HepG2 (cell line): ENCODE measurements at regions not wholly inside any gene's neighbourhood (a gene's known extent, or its start where the extent isn't known, plus 50 kb on each side); places are given as distances from the start of the nearest gene placed in this dataset.

Experiments
- ATAC-seq: fragments of 200-7000 bp; cut with Tn5 transposase; 3 replicates; pipeline ENCODE4 v1.9.1; 2020; ENCODE audit warnings: mild to moderate bottlenecking, moderate library complexity
- BruUV-seq: library from RNA; stranded (reverse); fragments of 400-500 nt; replicated peaks from 2 replicates; lab custom pipeline; 2021; lab: Mats Ljungman, UMichigan
- CTCF ChIA-PET: fragments of 300-600 bp; formaldehyde crosslinking; extraction: SDS; loops from one replicate; lab custom pipeline; 2021; ENCODE audit warnings: low total read pairs, inconsistent platforms, low intra/inter-chr PET ratio; lab: Yijun Ruan, JAX
- POLR2A ChIA-PET: fragments of 350-600 bp; sonication (Branson Sonifier 250); formaldehyde crosslinking; loops from one replicate; lab custom pipeline; 2020; ENCODE audit warnings: antibody characterized with exemption, inconsistent platforms; lab: Yijun Ruan, JAX
- DNase-seq: peaks from one replicate; pipeline ENCODE4 v3.0.0-alpha.2; 2015; ENCODE audit warnings: low spot score
- FAIRE-seq: peaks from 3 replicates; lab custom pipeline; 2011; peaks lifted over from hg19 to GRCh38; lab: Jason Lieb, UNC
- H2AFZ ChIP-seq: one replicate; pipeline ENCODE4 v1.6.1; 2011; ENCODE audit warnings: low read length, inconsistent platforms
- H3K27ac ChIP-seq: fragments of 300-600 bp; 3 replicates; pipeline ENCODE4 v1.8.0; 2011; ENCODE audit warnings: mixed run types, mild to moderate bottlenecking, mixed read lengths, low read length, inconsistent platforms; ENCODE audit not compliant: insufficient read depth; ENCODE audit errors: extremely low read length
- H3K27me3 ChIP-seq, 2 experiments: fragments of 200-600 bp in 1 of 2; 2 replicates in 1 of 2; 3 replicates in 1 of 2; pipeline versions ENCODE4 v1.6.0 to v1.8.0; 2011; ENCODE audit warnings: low read length in 2 of 2, mild to moderate bottlenecking in 2 of 2, moderate library complexity in 2 of 2, inconsistent platforms in 1 of 2; ENCODE audit not compliant: insufficient read depth in 2 of 2, control insufficient read depth in 1 of 2
- H3K36me3 ChIP-seq, 2 experiments: fragments of 200-600 bp in 1 of 2; replicated peaks in 1 of 2; 2 replicates in 1 of 2; 3 replicates in 1 of 2; pipeline versions ENCODE4 v1.5.1 to v1.8.0; 2011; ENCODE audit warnings: low read length in 2 of 2, inconsistent platforms in 1 of 2; ENCODE audit not compliant: insufficient read depth in 2 of 2, control insufficient read depth in 1 of 2
- H3K4me1 ChIP-seq: 2 replicates; pipeline ENCODE4 v1.5.1; 2012; ENCODE audit warnings: low read length, inconsistent platforms; ENCODE audit not compliant: insufficient read depth
- H3K4me2 ChIP-seq: 2 replicates; pipeline ENCODE4 v1.6.0; 2011; ENCODE audit warnings: low read depth, low read length, inconsistent platforms
- H3K4me3 ChIP-seq, 3 experiments: fragments of 200-600 bp in 1 of 3; sonication (generic), shearing (Covaris generic) in 1 of 3; replicated peaks in 1 of 3; 2 replicates each; pipeline ENCODE4 v1.5.1; 2011 to 2016; ENCODE audit warnings: low read length in 3 of 3, inconsistent platforms in 2 of 3, low read depth in 2 of 3, mild to moderate bottlenecking in 2 of 3, control low read depth in 1 of 3, mixed read lengths in 1 of 3; ENCODE audit not compliant: insufficient read depth in 1 of 3
- H3K79me2 ChIP-seq: one replicate; pipeline ENCODE4 v1.6.1; 2011; ENCODE audit warnings: low read length, inconsistent platforms; ENCODE audit not compliant: insufficient read depth
- H3K9ac ChIP-seq: 2 replicates; pipeline ENCODE4 v1.6.0; 2011; ENCODE audit warnings: mild to moderate bottlenecking, low read depth, low read length, inconsistent platforms; ENCODE audit not compliant: insufficient read depth
- H3K9me3 ChIP-seq: 2 replicates; pipeline ENCODE4 v1.5.1; 2012; ENCODE audit warnings: mild to moderate bottlenecking, low read length
- H4K20me1 ChIP-seq: 2 replicates; pipeline ENCODE4 v1.6.0; 2011; ENCODE audit warnings: inconsistent platforms, mild to moderate bottlenecking, low read length, moderate library complexity; ENCODE audit not compliant: insufficient read depth
- ATAD3A ChIP-seq: sonication (generic); formaldehyde crosslinking; IDR thresholded peaks from 2 replicates; pipeline ENCODE4 v1.4.0; 2020; ENCODE audit warnings: missing genetic modification reagents
- CHD4 ChIP-seq: fragments of 200-600 bp; sonication (generic); IDR thresholded peaks from 2 replicates; pipeline ENCODE4 v1.7.0; 2017; ENCODE audit warnings: mild to moderate bottlenecking, low read length, borderline replicate concordance
- DNMT1 ChIP-seq: sonication (generic); formaldehyde crosslinking; IDR thresholded peaks from 2 replicates; pipeline ENCODE4 v1.5.1; 2020; ENCODE audit warnings: mild to moderate bottlenecking, missing genetic modification reagents
- EEA1 ChIP-seq: sonication (generic); formaldehyde crosslinking; IDR thresholded peaks from 2 replicates; pipeline ENCODE4 v1.5.1; 2020; ENCODE audit warnings: mild to moderate bottlenecking, missing genetic modification reagents, borderline replicate concordance
- KLF12 ChIP-seq: sonication (generic); formaldehyde crosslinking; IDR thresholded peaks from 2 replicates; pipeline ENCODE4 v1.4.0; 2020; ENCODE audit warnings: missing genetic modification reagents, borderline replicate concordance
- KLF15 ChIP-seq: sonication (generic); formaldehyde crosslinking; IDR thresholded peaks from 2 replicates; pipeline ENCODE4 v1.8.1; 2023; ENCODE audit warnings: borderline replicate concordance, mild to moderate bottlenecking, inconsistent platforms, missing genetic modification reagents, mixed read lengths
- NFRKB ChIP-seq: fragments of 450-650 bp; IDR thresholded peaks from 2 replicates; pipeline ENCODE4 v1.6.1; 2017
- PHF20 ChIP-seq: sonication (generic); formaldehyde crosslinking; IDR thresholded peaks from 2 replicates; pipeline ENCODE4 v1.5.0; 2020; ENCODE audit warnings: mild to moderate bottlenecking, missing genetic modification reagents
- SAP130 ChIP-seq: IDR thresholded peaks from 2 replicates; pipeline ENCODE4 v1.6.1; 2016; ENCODE audit warnings: low read depth
- TSC22D2 ChIP-seq: sonication (generic); formaldehyde crosslinking; IDR thresholded peaks from 2 replicates; pipeline ENCODE4 v1.5.1; 2020; ENCODE audit warnings: missing genetic modification reagents, mild to moderate bottlenecking, borderline replicate concordance
- ZNF460 ChIP-seq: sonication (generic); formaldehyde crosslinking; IDR thresholded peaks from 2 replicates; pipeline ENCODE4 v1.5.1; 2020; ENCODE audit warnings: missing genetic modification reagents, mild to moderate bottlenecking, borderline replicate concordance
- ZNF552 ChIP-seq: sonication (generic); formaldehyde crosslinking; IDR thresholded peaks from 2 replicates; pipeline ENCODE4 v1.9.0; 2022; ENCODE audit warnings: missing genetic modification reagents, mild to moderate bottlenecking, borderline replicate concordance
- ZSCAN20 ChIP-seq: sonication (generic); formaldehyde crosslinking; IDR thresholded peaks from 2 replicates; pipeline ENCODE4 v1.4.0; 2020; ENCODE audit warnings: missing genetic modification reagents, mild to moderate bottlenecking, borderline replicate concordance
- WGBS: methylation state at CpG from one replicate; pipeline ENCODE4 v1.1.6; 2017; ENCODE audit warnings: low lambda C conversion rate; 5-methylcytosine and 5-hydroxymethylcytosine counted together
- in situ Hi-C: cut with HindIII; loops from 2 replicates; pipeline ENCODE4 v1.10.0; 2017; ENCODE audit warnings: low pct_unique_long_range_greater_than_20kb; ENCODE audit not compliant: extremely low pct_ligation_motif_present
- intact Hi-C: fragments of 100-400 bp; cut with micrococcal nuclease; formaldehyde crosslinking; loops from one replicate; pipeline ENCODE4 v1.10.0; 2022; ENCODE audit not compliant: unreplicated experiment
- TF ChIP-seq, protein P1 (sequence below): IDR thresholded peaks from 2 replicates; pipeline ENCODE4 v1.6.1; 2016; ENCODE audit warnings: missing genetic modification reagents, missing compliant biosample characterization
- TF ChIP-seq, protein P2 (sequence below): sonication (generic); formaldehyde crosslinking; IDR thresholded peaks from 2 replicates; pipeline ENCODE4 v1.8.1; 2023; ENCODE audit warnings: mild to moderate bottlenecking, inconsistent platforms, moderate library complexity, missing genetic modification reagents, borderline replicate concordance
- TF ChIP-seq, protein P3 (sequence below): sonication (generic); formaldehyde crosslinking; conservative IDR thresholded peaks from 2 replicates; pipeline ENCODE4 v1.4.0; 2020; ENCODE audit warnings: missing genetic modification reagents

DNA sequence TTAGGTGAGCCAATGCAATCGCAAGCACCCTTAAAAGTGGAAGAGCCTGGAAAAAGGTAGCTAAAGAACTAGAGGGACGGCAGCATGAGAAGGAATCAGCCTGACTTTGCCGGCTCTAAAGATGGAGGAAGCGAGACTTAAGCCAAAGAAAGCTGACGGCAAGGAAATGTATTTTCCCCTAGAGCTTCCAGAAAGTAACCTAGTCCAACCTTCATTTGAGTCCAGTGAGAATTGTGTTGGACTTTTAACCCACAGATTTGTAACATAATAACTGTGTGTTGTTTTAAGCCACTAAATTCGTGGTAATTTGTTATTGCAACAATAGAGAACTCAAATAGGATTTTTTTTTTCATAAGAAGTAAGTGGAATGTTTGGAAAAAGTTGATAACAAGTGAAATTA, 212.7 kb upstream of the C1QTNF7 start:
- 40% methylated on average over 6 of the region's 6 CpGs for WGBS
- CTCF ChIA-PET: no interaction called here
- in situ Hi-C loops (no loop called here), intact Hi-C loops (no loop called here)
- FAIRE-seq (no peak), ATAC-seq (no peak), DNase-seq (no peak)
- no peak overlapping the region for H3K27ac ChIP-seq
- H3K27me3 ChIP-seq: no peaks in the 10 kb centered on the region
- H3K9ac ChIP-seq: no peak overlapping the region
- H3K4me1 ChIP-seq: no peaks in the 10 kb centered on the region
- no TSS peak for BruUV-seq
- no peaks in the 10 kb centered on the region for H3K36me3 ChIP-seq
- TF ChIP-seq DNMT1 (CRISPR knock-in tag): no peak
- TF ChIP-seq ATAD3A: no peak
- no peak for TF ChIP-seq ZNF460
- no peak for TF ChIP-seq KLF15 (CRISPR knock-in tag)
- no peak for TF ChIP-seq NFRKB
- TF ChIP-seq TSC22D2 (CRISPR knock-in tag): no peak
- no peak for TF ChIP-seq EEA1 (CRISPR knock-in tag)
- TF ChIP-seq, protein P1, sequence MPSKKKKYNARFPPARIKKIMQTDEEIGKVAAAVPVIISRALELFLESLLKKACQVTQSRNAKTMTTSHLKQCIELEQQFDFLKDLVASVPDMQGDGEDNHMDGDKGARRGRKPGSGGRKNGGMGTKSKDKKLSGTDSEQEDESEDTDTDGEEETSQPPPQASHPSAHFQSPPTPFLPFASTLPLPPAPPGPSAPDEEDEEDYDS (CRISPR knock-in tag): no peak
- TF ChIP-seq SAP130 (CRISPR knock-in tag): no peak
- TF ChIP-seq KLF12 (CRISPR knock-in tag): no peak
- TF ChIP-seq PHF20 (CRISPR knock-in tag): no peak
- TF ChIP-seq, protein P2, sequence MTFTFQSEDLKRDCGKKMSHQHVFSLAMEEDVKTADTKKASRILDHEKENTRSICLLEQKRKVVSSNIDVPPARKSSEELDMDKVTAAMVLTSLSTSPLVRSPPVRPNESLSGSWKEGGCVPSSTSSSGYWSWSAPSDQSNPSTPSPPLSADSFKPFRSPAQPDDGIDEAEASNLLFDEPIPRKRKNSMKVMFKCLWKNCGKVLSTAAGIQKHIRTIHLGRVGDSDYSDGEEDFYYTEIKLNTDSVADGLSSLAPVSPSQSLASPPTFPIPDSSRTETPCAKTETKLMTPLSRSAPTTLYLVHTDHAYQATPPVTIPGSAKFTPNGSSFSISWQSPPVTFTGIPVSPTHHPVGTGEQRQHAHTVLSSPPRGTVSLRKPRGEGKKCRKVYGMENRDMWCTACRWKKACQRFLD (CRISPR knock-in tag): no peak
- TF ChIP-seq, protein P3, sequence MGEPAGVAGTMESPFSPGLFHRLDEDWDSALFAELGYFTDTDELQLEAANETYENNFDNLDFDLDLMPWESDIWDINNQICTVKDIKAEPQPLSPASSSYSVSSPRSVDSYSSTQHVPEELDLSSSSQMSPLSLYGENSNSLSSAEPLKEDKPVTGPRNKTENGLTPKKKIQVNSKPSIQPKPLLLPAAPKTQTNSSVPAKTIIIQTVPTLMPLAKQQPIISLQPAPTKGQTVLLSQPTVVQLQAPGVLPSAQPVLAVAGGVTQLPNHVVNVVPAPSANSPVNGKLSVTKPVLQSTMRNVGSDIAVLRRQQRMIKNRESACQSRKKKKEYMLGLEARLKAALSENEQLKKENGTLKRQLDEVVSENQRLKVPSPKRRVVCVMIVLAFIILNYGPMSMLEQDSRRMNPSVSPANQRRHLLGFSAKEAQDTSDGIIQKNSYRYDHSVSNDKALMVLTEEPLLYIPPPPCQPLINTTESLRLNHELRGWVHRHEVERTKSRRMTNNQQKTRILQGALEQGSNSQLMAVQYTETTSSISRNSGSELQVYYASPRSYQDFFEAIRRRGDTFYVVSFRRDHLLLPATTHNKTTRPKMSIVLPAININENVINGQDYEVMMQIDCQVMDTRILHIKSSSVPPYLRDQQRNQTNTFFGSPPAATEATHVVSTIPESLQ (CRISPR knock-in tag): no peak
- TF ChIP-seq CHD4: no peak
- no peak for TF ChIP-seq ZNF552 (CRISPR knock-in tag)
- TF ChIP-seq ZSCAN20: no peak
- H3K4me2 ChIP-seq: no peak overlapping the region
- no peaks in the 10 kb centered on the region for H3K9me3 ChIP-seq
- no peak overlapping the region for H3K4me3 ChIP-seq
- no peaks in the 10 kb centered on the region for H4K20me1 ChIP-seq
- no peaks in the 10 kb centered on the region for H3K79me2 ChIP-seq
- POLR2A ChIA-PET: no interaction called here
- no peak overlapping the region for H2AFZ ChIP-seq
